Hepatocyte (in vitro differentiated cells): ENCODE measurements at regions not wholly inside any gene's neighbourhood (a gene's known extent, or its start where the extent isn't known, plus 50 kb on each side); places are given as distances from the start of the nearest gene placed in this dataset.

Experiments used
- CTCF ChIP-seq: fragments of 200-600 bp; sonication (generic); IDR thresholded peaks from 2 replicates; pipeline ENCODE4 v1.5.1; 2016; ENCODE audit warnings: antibody characterized with exemption, mild to moderate bottlenecking; ENCODE audit not compliant: poor library complexity
- EZH2 ChIP-seq: fragments of 200-600 bp; sonication (generic); IDR thresholded peaks from 2 replicates; pipeline ENCODE4 v1.6.1; 2016; ENCODE audit warnings: antibody characterized with exemption, mild to moderate bottlenecking, borderline replicate concordance
- EZH2phosphoT487 ChIP-seq: fragments of 200-600 bp; sonication (generic); IDR thresholded peaks from one replicate; pipeline ENCODE4 v1.6.1; 2018; ENCODE audit warnings: antibody characterized with exemption, mild to moderate bottlenecking, low read depth, moderate library complexity; ENCODE audit not compliant: unreplicated experiment, severe bottlenecking

GRCh38 chr2:58508006-58508405 lies 266.9 kb upstream of the FANCL start:
- TF ChIP-seq CTCF (no peak), EZH2 (no peak), EZH2phosphoT487 (no peak)
